Panc1 (cell line): ENCODE measurements at regions not wholly inside any gene's neighbourhood (a gene's known extent, or its start where the extent isn't known, plus 50 kb on each side); places are given as distances from the start of the nearest gene placed in this dataset.

Experiments used
- POLR2AphosphoS5 ChIP-seq: IDR thresholded peaks from 2 replicates; pipeline ENCODE4 v1.6.1; 2012; ENCODE audit warnings: mild to moderate bottlenecking, low read depth, low read length, moderate library complexity
- SIN3A ChIP-seq: IDR thresholded peaks from 2 replicates; pipeline ENCODE4 v1.6.1; 2012; ENCODE audit warnings: low read depth, mild to moderate bottlenecking, low read length, moderate library complexity, borderline replicate concordance; ENCODE audit not compliant: insufficient read depth
- TCF7L2 ChIP-seq: IDR thresholded peaks from 2 replicates; pipeline ENCODE4 v1.6.1; 2011; ENCODE audit warnings: mild to moderate bottlenecking, low read depth, low read length, inconsistent platforms
- TF ChIP-seq, protein P1 (sequence below), 2 experiments: IDR thresholded peaks; 2 replicates each; pipeline ENCODE4 v1.6.1; 2011 to 2012; ENCODE audit warnings: low read depth in 2 of 2, control low read depth in 1 of 2, low read length in 1 of 2, mild to moderate bottlenecking in 1 of 2, moderate library complexity in 1 of 2; ENCODE audit not compliant: insufficient read depth in 1 of 2
- TF ChIP-seq, protein P2 (sequence below): fragments of 450-650 bp; IDR thresholded peaks from 2 replicates; pipeline ENCODE4 v1.5.1; 2017; ENCODE audit warnings: mild to moderate bottlenecking

DNA sequence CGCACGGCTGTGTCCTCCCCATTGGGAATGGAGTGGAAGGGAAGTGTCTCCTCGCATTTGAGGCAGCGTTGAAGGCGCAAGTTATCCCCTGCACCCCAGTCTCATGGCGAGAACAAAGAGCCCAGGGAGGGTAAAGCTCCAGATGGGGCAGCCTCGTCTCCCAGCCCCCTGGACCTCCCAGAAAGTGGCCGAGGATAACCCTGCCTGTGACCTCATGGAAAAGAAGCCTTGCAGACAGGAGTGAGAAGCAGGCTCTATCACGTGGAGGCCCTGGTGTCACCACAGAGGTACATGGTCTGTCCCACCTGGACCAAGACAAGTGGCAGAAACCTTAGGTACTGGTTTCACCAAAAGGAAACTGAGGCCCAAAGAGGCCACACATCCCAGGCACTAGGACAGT lies 134.8 kb upstream of the RPS6KA2 start:
- TF ChIP-seq TCF7L2 (no peak), POLR2AphosphoS5 (no peak), SIN3A (no peak)
- TF ChIP-seq, protein P1, sequence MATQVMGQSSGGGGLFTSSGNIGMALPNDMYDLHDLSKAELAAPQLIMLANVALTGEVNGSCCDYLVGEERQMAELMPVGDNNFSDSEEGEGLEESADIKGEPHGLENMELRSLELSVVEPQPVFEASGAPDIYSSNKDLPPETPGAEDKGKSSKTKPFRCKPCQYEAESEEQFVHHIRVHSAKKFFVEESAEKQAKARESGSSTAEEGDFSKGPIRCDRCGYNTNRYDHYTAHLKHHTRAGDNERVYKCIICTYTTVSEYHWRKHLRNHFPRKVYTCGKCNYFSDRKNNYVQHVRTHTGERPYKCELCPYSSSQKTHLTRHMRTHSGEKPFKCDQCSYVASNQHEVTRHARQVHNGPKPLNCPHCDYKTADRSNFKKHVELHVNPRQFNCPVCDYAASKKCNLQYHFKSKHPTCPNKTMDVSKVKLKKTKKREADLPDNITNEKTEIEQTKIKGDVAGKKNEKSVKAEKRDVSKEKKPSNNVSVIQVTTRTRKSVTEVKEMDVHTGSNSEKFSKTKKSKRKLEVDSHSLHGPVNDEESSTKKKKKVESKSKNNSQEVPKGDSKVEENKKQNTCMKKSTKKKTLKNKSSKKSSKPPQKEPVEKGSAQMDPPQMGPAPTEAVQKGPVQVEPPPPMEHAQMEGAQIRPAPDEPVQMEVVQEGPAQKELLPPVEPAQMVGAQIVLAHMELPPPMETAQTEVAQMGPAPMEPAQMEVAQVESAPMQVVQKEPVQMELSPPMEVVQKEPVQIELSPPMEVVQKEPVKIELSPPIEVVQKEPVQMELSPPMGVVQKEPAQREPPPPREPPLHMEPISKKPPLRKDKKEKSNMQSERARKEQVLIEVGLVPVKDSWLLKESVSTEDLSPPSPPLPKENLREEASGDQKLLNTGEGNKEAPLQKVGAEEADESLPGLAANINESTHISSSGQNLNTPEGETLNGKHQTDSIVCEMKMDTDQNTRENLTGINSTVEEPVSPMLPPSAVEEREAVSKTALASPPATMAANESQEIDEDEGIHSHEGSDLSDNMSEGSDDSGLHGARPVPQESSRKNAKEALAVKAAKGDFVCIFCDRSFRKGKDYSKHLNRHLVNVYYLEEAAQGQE (IDR thresholded peaks at IDR 0.05; ENCODE audit: insufficient read depth in 1 of 2, low read depth in 2 of 2, low read length in 1 of 2) = no peak
- TF ChIP-seq, protein P2, sequence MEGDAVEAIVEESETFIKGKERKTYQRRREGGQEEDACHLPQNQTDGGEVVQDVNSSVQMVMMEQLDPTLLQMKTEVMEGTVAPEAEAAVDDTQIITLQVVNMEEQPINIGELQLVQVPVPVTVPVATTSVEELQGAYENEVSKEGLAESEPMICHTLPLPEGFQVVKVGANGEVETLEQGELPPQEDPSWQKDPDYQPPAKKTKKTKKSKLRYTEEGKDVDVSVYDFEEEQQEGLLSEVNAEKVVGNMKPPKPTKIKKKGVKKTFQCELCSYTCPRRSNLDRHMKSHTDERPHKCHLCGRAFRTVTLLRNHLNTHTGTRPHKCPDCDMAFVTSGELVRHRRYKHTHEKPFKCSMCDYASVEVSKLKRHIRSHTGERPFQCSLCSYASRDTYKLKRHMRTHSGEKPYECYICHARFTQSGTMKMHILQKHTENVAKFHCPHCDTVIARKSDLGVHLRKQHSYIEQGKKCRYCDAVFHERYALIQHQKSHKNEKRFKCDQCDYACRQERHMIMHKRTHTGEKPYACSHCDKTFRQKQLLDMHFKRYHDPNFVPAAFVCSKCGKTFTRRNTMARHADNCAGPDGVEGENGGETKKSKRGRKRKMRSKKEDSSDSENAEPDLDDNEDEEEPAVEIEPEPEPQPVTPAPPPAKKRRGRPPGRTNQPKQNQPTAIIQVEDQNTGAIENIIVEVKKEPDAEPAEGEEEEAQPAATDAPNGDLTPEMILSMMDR = no peak
